ENCODE measurements at regions not wholly inside any gene's neighbourhood (a gene's known extent, or its start where the extent isn't known, plus 50 kb on each side); places are given as distances from the start of the nearest gene placed in this dataset.

- Histone ChIP-seq H3K27me3 (ENCODE audit: control insufficient read depth, insufficient read depth, low read length) (no peaks in the 10 kb centered on the region), H3K9ac (ENCODE audit: low read length) (no peak overlapping the region), H3K27ac (ENCODE audit: low read depth, low read length) (no peak overlapping the region), H3K4me3 (ENCODE audit: low read depth, low read length) (no peak overlapping the region), H3K36me3 (ENCODE audit: control insufficient read depth, insufficient read depth, low read length) (no peaks in the 10 kb centered on the region), H3K9me3 (ENCODE audit: control insufficient read depth, insufficient read depth, low read depth, low read length) (no peaks in the 10 kb centered on the region), H3K4me1 (ENCODE audit: control insufficient read depth, insufficient read depth, low read length) (no peaks in the 10 kb centered on the region)
These were observed 133.6 kb upstream of the TMEFF2 start for GRCh38 chr2:192328297-192328696.

GRCh38 chr2:192327576-192327975 lies 132.8 kb upstream of the TMEFF2 start:
- Histone ChIP-seq H3K27me3 (ENCODE audit: control insufficient read depth, insufficient read depth, low read length) (no peaks in the 10 kb centered on the region), H3K9ac (ENCODE audit: low read length) (no peak overlapping the region), H3K36me3 (ENCODE audit: control insufficient read depth, insufficient read depth, low read length) (no peaks in the 10 kb centered on the region), H3K4me1 (ENCODE audit: control insufficient read depth, insufficient read depth, low read length) (no peaks in the 10 kb centered on the region), H3K9me3 (ENCODE audit: control insufficient read depth, insufficient read depth, low read depth, low read length) (no peaks in the 10 kb centered on the region), H3K4me3 (ENCODE audit: low read depth, low read length) (no peak overlapping the region), H3K27ac (ENCODE audit: low read depth, low read length) (no peak overlapping the region)

- no peak overlapping the region for H3K9ac ChIP-seq (ENCODE audit: low read length)
- H3K4me1 ChIP-seq (ENCODE audit: control insufficient read depth, insufficient read depth, low read length), result no peaks in the 10 kb centered on the region
- H3K36me3 ChIP-seq (ENCODE audit: control insufficient read depth, insufficient read depth, low read length), result no peaks in the 10 kb centered on the region
- H3K4me3 ChIP-seq (ENCODE audit: low read depth, low read length), result no peak overlapping the region
- no peaks in the 10 kb centered on the region for H3K9me3 ChIP-seq (ENCODE audit: control insufficient read depth, insufficient read depth, low read depth, low read length)
- no peak overlapping the region for H3K27ac ChIP-seq (ENCODE audit: low read depth, low read length)
- no peaks in the 10 kb centered on the region for H3K27me3 ChIP-seq (ENCODE audit: control insufficient read depth, insufficient read depth, low read length)
These were observed 120.8 kb upstream of the TMEFF2 start for GRCh38 chr2:192315543-192315942.

GRCh38 chr2:192314800-192315481 lies 120.2 kb upstream of the TMEFF2 start:
- Histone ChIP-seq H3K4me1 (ENCODE audit: control insufficient read depth, insufficient read depth, low read length) (no peaks in the 10 kb centered on the region), H3K9ac (ENCODE audit: low read length) (no peak overlapping the region), H3K27ac (ENCODE audit: low read depth, low read length) (no peak overlapping the region), H3K4me3 (ENCODE audit: low read depth, low read length) (no peak overlapping the region), H3K27me3 (ENCODE audit: control insufficient read depth, insufficient read depth, low read length) (no peaks in the 10 kb centered on the region), H3K9me3 (ENCODE audit: control insufficient read depth, insufficient read depth, low read depth, low read length) (no peaks in the 10 kb centered on the region), H3K36me3 (ENCODE audit: control insufficient read depth, insufficient read depth, low read length) (no peaks in the 10 kb centered on the region)

- Histone ChIP-seq H3K4me1 (ENCODE audit: control insufficient read depth, insufficient read depth, low read length) (no peaks in the 10 kb centered on the region), H3K27me3 (ENCODE audit: control insufficient read depth, insufficient read depth, low read length) (no peaks in the 10 kb centered on the region)
These were observed 119.0 kb upstream of the TMEFF2 start for GRCh38 chr2:192313773-192314172.

GRCh38 chr2:192311701-192312460 lies 117.1 kb upstream of the TMEFF2 start:
- Histone ChIP-seq H3K27me3 (ENCODE audit: control insufficient read depth, insufficient read depth, low read length) (no peaks in the 10 kb centered on the region), H3K36me3 (ENCODE audit: control insufficient read depth, insufficient read depth, low read length) (no peaks in the 10 kb centered on the region), H3K4me3 (ENCODE audit: low read depth, low read length) (no peak overlapping the region), H3K9ac (ENCODE audit: low read length) (no peak overlapping the region), H3K9me3 (ENCODE audit: control insufficient read depth, insufficient read depth, low read depth, low read length) (no peaks in the 10 kb centered on the region), H3K4me1 (ENCODE audit: control insufficient read depth, insufficient read depth, low read length) (no peaks in the 10 kb centered on the region), H3K27ac (ENCODE audit: low read depth, low read length) (no peak overlapping the region)

More at GRCh38 chr2:192313773-192314172, 119.0 kb upstream of the TMEFF2 start:
- no peak overlapping the region for H3K4me3 ChIP-seq (ENCODE audit: low read depth, low read length)
- no peak overlapping the region for H3K27ac ChIP-seq (ENCODE audit: low read depth, low read length)
- H3K36me3 ChIP-seq (ENCODE audit: control insufficient read depth, insufficient read depth, low read length), result no peaks in the 10 kb centered on the region
- no peaks in the 10 kb centered on the region for H3K9me3 ChIP-seq (ENCODE audit: control insufficient read depth, insufficient read depth, low read depth, low read length)
- H3K9ac ChIP-seq (ENCODE audit: low read length), result no peak overlapping the region

GRCh38 chr2:192307530-192307929 lies 112.8 kb upstream of the TMEFF2 start:
- H3K9me3 ChIP-seq (ENCODE audit: control insufficient read depth, insufficient read depth, low read depth, low read length), result no peaks in the 10 kb centered on the region
- no peaks in the 10 kb centered on the region for H3K4me1 ChIP-seq (ENCODE audit: control insufficient read depth, insufficient read depth, low read length)
- H3K27me3 ChIP-seq (ENCODE audit: control insufficient read depth, insufficient read depth, low read length), result no peaks in the 10 kb centered on the region
- H3K9ac ChIP-seq (ENCODE audit: low read length), result no peak overlapping the region
- no peak overlapping the region for H3K4me3 ChIP-seq (ENCODE audit: low read depth, low read length)
- no peaks in the 10 kb centered on the region for H3K36me3 ChIP-seq (ENCODE audit: control insufficient read depth, insufficient read depth, low read length)
- no peak overlapping the region for H3K27ac ChIP-seq (ENCODE audit: low read depth, low read length)

- Histone ChIP-seq H3K4me3 (ENCODE audit: low read depth, low read length) (no peak overlapping the region), H3K9ac (ENCODE audit: low read length) (no peak overlapping the region), H3K36me3 (ENCODE audit: control insufficient read depth, insufficient read depth, low read length) (no peaks in the 10 kb centered on the region), H3K27me3 (ENCODE audit: control insufficient read depth, insufficient read depth, low read length) (no peaks in the 10 kb centered on the region), H3K4me1 (ENCODE audit: control insufficient read depth, insufficient read depth, low read length) (0 out of 2 replicates have a peak, but pooled peaks cover 5% of the 10 kb centered on the region), H3K9me3 (ENCODE audit: control insufficient read depth, insufficient read depth, low read depth, low read length) (no peaks in the 10 kb centered on the region), H3K27ac (ENCODE audit: low read depth, low read length) (no peak overlapping the region)
These were observed 103.9 kb upstream of the TMEFF2 start for GRCh38 chr2:192298664-192299063.

GRCh38 chr2:192292478-192292877 lies 97.7 kb upstream of the TMEFF2 start:
- no peak overlapping the region for H3K9ac ChIP-seq (ENCODE audit: low read length)

GRCh38 chr2:192288295-192288694 lies 93.6 kb upstream of the TMEFF2 start:
- no peak overlapping the region for H3K27ac ChIP-seq (ENCODE audit: low read depth, low read length)
- H3K27me3 ChIP-seq (ENCODE audit: control insufficient read depth, insufficient read depth, low read length), result no peaks in the 10 kb centered on the region
- no peak overlapping the region for H3K4me3 ChIP-seq (ENCODE audit: low read depth, low read length)
- no peak overlapping the region for H3K9ac ChIP-seq (ENCODE audit: low read length)
- no peaks in the 10 kb centered on the region for H3K9me3 ChIP-seq (ENCODE audit: control insufficient read depth, insufficient read depth, low read depth, low read length)
- H3K4me1 ChIP-seq (ENCODE audit: control insufficient read depth, insufficient read depth, low read length), result no peaks in the 10 kb centered on the region
- no peaks in the 10 kb centered on the region for H3K36me3 ChIP-seq (ENCODE audit: control insufficient read depth, insufficient read depth, low read length)

More at GRCh38 chr2:192292478-192292877, 97.7 kb upstream of the TMEFF2 start:
- no peaks in the 10 kb centered on the region for H3K36me3 ChIP-seq (ENCODE audit: control insufficient read depth, insufficient read depth, low read length)
- no peaks in the 10 kb centered on the region for H3K27me3 ChIP-seq (ENCODE audit: control insufficient read depth, insufficient read depth, low read length)
- no peak overlapping the region for H3K27ac ChIP-seq (ENCODE audit: low read depth, low read length)
- no peak overlapping the region for H3K4me3 ChIP-seq (ENCODE audit: low read depth, low read length)
- no peaks in the 10 kb centered on the region for H3K9me3 ChIP-seq (ENCODE audit: control insufficient read depth, insufficient read depth, low read depth, low read length)
- no peaks in the 10 kb centered on the region for H3K4me1 ChIP-seq (ENCODE audit: control insufficient read depth, insufficient read depth, low read length)

- Histone ChIP-seq H3K9ac (ENCODE audit: low read length) (no peak overlapping the region), H3K4me1 (ENCODE audit: control insufficient read depth, insufficient read depth, low read length) (no peaks in the 10 kb centered on the region), H3K27ac (ENCODE audit: low read depth, low read length) (no peak overlapping the region), H3K36me3 (ENCODE audit: control insufficient read depth, insufficient read depth, low read length) (no peaks in the 10 kb centered on the region), H3K4me3 (ENCODE audit: low read depth, low read length) (no peak overlapping the region), H3K27me3 (ENCODE audit: control insufficient read depth, insufficient read depth, low read length) (no peaks in the 10 kb centered on the region), H3K9me3 (ENCODE audit: control insufficient read depth, insufficient read depth, low read depth, low read length) (no peaks in the 10 kb centered on the region)
These were observed 91.5 kb upstream of the TMEFF2 start for GRCh38 chr2:192286093-192286701.
